ENCODE measurements at regions not wholly inside any gene's neighbourhood (a gene's known extent, or its start where the extent isn't known, plus 50 kb on each side); places are given as distances from the start of the nearest gene placed in this dataset.

DNA sequence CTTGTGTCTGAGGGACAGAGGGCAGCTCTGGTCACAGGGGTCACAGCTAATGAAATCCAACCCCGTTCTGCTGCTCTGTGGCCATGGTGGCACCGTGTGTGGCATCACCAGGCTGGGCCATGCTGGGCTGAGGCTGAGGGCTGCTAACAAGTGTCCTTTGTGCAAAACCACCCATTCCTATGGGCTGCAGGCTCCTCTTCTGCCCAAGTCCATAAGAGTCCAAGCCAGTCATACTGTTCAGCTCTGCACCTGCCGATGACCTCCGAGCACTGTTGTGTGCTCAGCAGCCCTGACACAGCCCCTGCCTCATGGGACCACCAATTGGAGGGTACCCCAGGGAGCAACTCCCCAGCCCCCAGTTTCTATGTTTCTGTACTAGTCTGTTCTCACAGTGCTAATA is 133.1 kb downstream of the WDR11 start:
- DNase-seq, result no peak

DNA sequence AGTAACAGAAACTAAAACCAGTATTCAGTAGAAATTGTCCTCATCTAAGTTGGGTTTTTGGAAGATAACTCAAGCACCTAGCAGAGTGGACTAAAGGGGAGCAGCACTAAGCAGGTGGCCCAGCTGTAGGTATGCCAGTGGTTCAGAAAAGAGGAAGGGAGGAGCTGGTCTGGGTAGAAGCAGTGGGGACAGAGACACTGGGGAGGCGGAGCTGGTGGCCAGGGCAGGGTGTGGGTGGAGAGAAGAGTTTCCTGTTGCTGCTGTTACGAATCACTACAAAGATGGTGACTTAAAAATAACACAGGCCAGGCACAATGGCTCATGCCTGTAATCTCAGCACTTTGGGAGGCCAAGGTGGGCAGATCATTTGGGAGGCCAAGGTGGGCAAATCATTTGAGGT is 136.2 kb downstream of the WDR11 start:
- DNase-seq, result no peak

DNA sequence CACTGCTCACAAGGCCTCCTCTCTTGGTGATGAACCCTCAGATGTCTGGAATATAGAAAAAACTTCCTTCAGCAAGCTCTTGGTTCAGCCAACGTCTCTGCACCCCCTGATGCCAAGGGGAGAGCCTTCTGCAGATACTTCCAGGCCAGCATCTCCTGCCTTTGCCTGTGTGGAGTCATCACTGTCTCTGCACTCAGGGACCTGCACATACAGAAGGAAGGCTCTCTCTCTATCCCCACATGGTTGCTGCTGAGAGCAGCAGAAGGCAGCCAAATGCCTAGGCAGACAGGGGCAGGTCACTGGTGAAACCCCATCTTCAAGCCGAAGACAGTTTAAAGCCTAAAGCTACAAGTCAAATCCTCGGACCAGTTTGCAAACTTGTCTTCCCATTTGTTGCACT is 137.6 kb downstream of the WDR11 start:
- DNase-seq, result no peak

DNA sequence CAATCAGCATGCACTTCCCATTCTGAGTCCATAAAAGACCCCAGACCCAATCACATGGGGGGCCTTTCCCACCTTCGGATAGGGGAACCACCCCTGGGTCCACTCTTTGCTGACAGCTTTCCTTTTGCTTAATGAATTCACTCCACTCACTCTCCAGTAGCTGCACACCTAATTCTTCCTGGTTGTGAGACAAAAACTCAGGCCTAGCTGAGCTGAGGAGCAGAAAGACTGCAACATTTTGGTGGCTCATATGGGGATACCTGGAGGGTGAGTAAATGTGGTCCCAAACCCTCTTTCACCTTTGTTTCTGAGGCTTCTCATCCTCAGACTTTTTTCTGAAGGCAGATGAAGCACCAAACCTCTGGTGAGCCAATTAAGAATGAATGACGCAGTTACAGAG is 138.1 kb downstream of the WDR11 start:
- no peak for DNase-seq

DNA sequence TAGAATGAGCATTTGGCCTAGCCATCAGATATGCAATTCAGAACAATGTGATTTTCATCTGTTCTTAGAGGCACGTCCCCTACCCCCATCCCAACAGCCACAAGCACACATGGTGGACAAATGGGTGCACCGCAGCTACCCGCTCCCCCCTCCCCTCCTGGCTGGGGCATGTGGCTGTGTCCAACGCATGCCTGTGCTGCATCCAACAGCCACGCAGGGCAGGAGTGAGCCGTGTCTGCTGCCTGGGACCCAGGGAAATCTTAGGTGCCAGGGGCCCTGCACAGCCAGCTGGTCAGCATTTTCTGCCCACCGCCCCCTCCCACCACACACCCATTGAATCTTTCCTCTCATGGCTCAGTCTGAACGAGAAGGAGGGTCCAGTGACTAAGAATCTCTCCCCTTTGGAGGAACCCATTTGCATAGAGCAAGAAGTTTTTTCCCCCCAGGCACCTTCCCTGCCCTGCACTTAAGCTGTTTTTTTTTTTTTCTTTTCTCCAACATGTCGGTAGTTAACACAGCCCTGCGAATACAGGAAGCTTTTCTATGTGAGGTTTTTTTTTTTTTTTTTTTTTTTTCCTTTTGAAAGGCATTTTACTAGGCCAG is 138.9 kb downstream of the WDR11 start:
- DNase-seq, result no peak

DNA sequence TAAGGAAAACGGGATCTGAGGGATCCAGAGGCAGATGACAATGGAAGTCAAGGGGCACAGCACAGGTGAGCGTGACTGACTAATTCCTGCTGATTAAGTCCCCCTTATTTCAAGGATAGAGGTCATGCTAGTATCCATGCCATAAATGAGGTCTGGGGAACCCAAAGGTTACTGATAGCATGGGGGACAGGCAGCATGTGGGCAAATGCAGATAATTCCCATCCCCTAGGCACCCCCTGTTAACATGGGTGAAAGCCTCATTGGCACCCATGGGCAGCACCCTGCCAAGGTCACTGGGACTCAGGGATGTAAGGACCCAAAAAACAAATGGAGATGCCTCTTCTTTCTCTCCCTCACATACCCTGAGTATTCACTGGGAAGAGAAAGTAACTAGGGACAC is 139.7 kb downstream of the WDR11 start:
- DNase-seq, result no peak

DNA sequence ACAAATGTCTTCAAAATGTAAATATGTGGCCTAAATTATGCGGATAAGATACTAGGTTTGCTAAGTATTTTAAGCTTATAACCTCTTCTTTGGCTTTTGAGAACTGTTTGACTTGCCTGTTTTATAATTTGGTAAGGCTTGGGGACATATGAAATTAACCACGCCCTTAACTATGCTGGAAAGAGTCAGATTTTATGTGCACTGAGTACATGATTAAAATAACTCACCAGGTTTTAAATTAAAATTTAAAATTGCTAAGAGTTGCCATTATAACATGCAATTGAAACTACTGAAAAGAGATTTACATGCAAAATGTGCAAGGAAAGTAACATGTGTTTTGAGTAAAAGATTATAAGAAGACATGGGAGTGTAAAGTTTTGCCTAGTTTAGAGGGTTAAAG is 141.9 kb downstream of the WDR11 start:
- DNase-seq, result no peak

DNA sequence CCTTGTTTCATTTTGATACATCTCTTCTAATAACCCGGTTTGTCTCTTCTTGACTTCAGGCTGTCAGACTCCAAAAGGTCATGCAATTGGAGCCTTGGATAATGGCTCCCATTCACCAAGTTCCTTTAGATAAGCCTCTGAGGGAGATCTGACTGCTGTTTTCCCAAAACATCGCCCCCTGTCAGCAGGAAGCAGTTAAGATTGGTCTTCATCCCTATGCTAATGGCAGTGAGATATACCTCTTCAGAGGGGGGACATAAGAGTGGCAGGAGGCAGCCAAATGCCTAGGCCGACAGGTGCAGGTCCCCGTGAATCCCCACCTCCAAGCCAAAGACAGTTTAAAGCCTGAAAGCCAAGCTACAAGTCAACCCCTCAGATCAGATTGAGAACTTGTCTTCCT is 144.6 kb downstream of the WDR11 start:
- no peak for DNase-seq

DNA sequence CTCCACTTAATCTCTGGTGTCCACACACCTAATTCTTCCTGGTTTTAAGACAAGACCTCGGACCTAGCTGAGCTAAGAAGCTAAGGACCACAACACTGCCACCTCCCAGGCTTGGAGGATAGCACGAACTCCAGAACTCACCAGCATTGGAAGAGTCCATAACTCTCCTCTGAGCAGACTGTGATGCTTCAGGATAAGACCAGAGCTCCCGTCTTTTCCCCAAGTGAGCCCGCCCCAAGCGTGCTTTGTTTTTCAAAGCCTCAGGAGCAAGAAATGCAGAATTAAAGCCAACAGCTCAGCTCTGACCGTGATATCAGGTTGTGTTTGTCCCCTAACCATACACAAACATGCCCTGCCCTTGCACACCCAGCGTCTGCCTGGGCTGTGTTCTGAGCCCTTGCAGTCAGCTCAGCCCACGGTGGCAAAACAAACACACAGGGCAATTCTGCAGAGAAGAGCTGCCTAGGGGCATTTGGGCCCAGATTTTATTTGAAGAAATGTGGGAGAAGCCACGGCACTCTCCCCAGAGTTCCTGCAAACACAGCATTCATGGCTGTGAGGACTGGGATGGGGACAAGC is 145.4 kb downstream of the WDR11 start:
- DNase-seq, result no peak

DNA sequence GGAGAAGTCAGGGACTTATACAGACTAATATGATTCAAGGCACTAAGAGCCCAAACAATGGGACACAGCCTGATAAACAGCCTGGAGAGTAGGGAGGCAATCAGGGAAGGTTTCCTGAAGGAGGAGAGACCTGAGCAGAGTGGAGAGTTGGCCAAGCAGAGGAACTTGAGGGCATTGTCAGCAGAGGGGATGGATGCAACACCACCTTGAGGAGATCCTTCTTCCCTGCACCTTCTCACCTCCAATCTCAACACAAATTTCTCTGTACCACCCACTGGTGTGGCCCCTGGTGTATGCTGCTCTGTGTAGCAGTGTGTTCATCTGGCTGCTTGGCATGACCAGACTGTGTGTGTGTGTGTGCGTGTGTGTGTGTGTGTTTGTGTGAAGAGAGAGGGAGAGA is 146.2 kb downstream of the WDR11 start:
- DNase-seq, result no peak

DNA sequence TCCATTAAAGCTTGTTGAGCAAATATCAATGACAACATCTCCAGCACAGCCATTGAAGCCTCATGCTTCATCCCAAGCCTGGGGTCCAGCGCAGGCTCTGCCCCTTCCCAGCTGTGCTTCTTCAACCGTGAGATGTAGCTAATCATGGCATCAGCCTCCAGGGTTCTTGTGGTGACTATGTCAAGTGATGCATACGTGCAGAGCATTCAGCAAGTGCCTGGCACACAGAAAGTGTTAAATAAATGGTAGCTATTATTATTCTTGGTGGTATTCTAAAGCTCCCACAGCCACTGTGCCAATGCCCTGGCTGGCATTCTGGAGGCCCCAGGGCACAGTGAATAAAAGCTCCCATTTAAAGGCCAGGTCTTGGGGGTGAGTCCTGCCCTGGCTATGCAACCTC is 146.6 kb downstream of the WDR11 start:
- DNase-seq, result no peak

DNA sequence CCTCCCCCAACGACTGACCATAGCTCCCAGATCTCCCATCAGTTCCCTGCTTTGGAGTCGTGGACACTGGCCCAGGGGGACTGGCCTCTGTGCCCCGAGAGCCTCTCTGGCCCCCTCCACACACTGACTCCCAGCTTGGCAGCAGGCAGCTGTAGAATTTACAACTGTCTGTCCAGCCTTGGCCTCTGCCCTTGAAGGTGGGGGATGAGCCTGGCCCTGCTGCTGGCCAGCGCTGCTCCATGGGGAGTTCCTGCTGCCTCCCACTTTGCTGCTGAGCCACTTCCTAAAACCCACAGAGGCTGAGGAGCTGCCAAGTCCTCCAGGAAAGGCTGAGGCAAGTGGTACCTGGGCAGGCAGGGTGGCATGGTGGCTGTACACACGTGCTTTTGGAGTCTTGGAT is 147.1 kb downstream of the WDR11 start:
- DNase-seq, result no peak

DNA sequence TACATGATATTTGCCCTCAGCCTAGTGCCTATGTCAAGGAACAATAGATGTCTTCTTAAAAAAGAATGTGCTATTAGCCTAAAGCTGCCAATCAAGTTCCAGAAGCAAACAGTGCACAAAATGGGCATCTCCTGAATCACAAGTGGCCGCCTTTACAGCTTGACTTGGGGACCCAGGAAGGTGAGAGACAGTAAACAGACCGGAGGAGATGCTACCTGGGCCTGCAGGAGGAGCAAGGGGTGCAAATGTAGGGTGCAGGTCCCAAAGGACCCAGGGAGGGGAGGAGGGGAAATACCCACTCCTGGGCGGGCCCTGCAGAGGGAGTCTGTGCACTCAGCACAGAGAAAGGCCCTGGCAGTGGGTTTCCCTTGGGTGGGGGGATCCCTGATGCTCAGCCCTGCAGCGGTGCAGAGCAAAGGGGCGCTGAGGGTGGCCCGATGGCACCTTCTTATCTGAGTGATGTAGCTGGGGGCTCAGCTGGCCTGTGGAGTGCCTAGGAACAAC is 147.7 kb downstream of the WDR11 start:
- DNase-seq, result no peak

DNA sequence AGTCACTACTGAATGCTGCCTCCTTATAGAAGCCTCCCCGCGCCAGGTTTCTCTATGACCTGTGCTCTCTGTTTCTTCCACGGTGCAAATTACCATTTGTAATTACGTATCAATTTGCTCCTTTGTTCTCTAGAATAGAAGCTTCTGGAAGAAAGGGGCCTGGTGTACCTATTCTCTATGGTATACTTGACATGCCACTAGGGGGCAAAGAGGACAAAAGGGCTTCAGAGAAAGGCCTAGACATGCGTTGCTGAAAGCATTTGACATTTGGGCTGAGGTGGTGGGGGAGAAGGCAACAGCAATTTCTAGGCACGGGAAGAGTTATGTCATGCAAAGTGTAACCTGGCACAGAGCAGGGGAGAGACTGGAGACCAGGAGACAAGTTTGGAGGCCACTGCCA is 148.7 kb downstream of the WDR11 start:
- no peak for DNase-seq

DNA sequence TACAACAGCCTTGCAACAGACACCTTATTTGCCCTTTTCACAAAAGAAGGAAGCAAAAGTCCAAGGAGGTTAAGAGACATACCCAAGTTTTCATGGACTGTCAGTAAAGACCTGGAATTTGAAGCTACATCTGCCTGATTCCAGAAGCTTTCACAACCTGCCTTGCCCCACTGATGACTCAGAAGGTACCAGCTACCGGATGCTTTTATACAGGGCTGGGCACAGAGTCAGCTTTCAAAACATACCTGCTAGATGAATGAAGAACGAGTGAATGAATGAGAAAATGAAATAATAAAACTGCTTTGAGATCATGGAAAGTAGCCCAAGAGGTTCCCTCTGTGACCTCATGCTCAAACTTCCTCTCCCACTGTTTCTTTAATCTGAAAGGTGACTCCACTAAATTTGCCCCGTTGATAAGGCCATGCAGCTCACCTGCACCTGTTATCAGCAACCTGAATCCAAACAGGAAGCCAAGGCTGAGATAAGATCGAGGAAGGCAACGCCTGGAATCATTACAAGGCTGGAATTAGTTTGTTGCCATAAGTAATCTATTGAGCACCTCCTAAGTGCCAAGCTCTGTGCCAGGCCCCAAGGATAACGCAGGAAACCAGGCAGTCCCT is 151.5 kb downstream of the WDR11 start:
- DNase-seq, result no peak

DNA sequence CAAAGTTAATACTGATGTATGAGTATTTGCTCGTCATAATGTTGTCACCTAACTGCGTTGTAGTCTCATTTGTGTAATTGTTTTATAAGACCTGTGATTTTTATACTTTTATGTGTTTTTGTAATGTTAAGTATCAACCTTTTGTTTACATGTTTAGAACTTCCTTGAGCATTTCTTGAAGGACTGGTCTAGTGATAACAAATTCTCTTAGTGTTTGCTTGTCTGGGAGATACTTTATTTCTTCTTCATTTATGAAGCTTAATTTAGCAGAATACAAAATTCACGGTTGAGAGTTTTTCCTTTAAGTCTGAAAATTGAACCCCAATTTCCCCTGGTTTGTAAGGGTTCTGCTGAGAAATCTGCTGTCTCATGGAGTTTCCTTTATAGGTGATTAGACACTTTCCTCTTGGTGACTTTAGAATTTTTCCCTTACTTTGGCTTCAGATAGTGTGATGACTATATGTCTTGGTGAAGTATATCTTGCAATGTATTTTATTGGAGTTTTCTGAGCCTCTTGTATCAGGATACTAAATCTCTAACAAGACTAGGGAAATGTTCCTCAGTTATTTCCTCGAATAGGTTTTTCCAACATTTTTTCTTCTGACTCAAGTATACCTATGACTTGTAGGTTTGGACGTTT is 154.9 kb downstream of the WDR11 start:
- no peak for DNase-seq

DNA sequence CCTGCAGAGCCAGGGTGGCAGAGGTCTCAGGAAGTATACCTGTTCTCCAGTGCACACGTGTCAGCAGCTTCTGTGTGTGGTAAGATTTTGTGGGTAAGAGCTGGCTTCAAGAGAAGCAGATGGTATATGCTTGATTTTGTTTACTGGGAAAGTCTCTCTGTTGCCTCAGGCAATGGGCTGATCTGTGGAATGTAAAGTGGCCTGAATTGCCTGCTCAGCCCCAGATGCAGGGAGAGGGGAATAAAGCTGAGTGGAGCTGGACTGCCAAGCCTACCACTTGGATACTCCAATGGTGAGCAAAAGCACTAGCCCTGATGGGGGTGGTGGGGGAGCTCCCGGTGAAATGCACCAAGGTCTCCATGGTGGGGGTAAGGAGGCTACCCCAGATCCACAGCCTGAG is 156.1 kb downstream of the WDR11 start:
- no peak for DNase-seq

DNA sequence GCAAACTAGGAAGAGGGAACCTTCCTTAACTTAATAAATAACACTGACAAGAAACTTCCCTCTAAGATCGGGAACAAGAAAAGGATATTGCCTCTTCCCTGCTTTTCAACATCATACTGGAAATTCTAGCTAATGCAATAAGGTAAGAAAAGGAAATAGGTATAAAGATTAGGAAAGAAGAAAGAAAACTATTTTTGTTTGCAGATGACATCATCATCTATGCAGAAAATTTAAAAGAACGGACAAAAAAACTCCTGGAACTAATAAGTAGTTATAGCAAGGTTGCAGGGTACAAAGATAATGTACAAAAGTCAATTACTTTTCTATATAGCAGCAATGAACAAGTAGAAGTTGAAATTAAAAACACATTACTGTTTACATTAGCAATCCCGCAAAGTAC is 164.8 kb downstream of the WDR11 start:
- no peak for DNase-seq

DNA sequence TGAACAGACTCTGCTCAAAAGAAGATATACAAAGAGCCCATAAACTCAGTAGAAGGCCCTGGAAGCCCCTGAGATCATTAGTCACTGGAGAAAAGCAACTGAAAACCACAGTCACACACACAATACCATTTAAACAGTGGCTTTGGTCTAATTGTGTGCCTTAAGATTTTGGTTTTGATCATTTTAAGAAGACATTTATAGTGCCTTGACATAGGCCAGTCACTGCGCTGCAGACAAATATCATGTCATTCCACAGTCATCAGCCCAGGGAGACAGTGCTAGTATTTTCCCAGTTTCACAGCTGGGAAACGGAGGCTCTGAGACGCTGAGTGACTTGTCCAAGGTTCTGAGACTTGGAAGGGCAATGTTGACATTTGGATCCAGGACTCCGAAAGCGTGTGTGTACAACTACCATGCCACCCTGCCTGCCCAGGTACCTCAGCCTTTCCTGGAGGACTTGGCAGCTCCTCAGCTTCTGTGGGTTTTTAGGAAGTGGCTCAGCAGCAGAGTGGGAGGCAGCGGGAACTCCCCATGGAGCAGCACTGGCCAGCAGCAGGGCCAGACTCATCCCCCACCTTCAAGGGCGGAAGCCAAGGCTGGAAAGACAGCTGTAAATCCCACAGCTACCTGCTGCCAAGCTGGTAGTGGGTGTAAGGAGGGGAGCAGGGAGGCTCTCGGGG is 173.9 kb downstream of the WDR11 start:
- no peak for DNase-seq

DNA sequence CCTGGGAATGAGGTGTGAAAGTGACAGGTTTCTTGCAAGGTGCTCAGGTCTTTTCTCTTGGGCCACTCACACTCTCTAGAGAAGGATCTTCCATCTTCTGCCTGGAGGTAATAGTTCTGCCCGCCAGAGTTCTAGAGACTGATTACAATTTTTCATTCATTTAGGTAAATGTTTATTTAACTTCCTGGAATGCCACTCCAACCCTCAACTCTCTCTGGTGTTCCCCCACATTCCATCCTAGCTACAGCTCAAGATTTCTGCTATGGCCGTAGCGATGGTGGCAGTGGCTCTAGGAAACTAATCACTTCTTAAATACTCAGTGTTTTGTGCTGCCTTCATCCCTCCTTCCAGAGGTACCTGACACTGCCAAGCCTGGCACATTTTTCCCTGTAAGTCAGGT is 174.6 kb downstream of the WDR11 start:
- DNase-seq, result no peak

DNA sequence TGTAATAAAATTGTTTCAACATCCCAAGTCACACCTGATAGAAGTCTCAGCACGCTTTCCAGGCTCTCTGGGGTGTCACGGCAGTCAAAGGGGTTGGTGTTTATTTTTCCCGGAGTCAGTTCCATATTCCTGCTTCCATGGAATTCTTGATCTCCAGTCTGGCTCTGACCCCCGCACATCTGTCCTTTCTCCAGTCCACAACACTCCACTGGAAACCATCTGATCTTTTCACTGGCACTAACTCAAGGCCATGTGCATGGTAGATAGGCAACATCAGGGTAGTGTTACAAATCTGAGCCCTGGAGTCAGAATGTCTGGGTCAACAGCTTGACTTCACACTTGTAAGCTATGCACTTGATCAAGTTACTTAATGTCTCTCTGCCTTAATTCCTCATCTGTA is 176.2 kb downstream of the WDR11 start:
- DNase-seq, result no peak

DNA sequence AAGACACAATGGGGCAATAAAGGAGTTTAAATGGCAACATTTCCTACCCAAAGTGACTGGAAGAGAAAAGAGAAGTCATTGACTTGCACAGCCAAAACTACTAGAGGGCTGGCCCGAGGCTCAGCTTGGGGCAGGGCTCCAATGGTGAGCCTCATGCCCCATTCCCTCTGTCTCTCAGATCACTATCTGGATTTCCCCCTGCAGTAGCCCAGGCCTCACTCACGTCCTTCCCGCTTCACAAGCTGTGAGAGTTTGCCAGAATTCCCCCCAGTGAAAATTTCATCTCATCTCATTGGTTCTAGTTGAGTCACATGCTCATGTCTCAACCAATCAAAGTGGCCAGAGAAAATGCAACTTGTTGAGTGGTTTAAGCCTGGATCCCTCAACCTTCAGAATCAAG is 181.3 kb downstream of the WDR11 start:
- DNase-seq, result no peak

DNA sequence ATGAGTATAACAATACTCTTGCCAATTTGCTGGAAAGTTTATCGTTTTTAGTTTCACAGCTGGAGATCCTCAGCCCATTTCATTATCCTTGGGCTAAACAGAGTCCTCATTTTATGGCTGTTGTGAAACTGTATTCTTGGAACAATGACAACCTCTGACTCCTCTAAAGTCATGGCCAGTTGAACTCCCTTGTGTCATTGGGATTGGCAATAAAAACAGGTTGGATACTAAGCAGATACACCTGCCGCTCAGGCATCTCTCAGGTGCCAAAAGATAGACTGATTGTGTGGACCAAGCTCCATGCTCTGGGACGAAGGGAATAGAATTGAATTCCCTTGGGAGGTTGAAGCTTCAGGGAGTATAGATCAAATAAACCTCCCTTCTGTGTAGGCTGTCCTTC is 182.2 kb downstream of the WDR11 start:
- DNase-seq, result no peak

DNA sequence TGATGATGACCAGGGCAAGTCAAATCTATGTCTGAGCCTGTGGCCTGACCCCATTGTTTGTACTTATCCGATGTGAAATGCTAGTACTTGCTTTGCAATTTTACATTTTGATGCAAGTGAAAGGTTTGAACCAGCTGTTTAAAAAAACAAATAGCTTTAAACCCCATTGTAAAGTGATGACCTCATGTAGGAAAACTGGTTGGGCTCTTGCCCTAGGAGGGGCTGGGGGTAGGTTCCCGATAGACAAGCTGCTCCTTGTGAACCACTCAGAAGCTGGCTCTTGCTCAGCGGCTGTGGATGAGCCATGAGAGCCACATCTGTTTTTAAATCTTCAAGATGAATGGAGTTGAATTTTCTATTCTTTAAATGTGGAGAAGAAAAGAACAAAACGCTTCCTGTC is 185.3 kb downstream of the WDR11 start:
- no peak for DNase-seq

All from NCI-H1105 (cell line).